ENCODE measurements at regions not wholly inside any gene's neighbourhood (a gene's known extent, or its start where the extent isn't known, plus 50 kb on each side); places are given as distances from the start of the nearest gene placed in this dataset.

DNA sequence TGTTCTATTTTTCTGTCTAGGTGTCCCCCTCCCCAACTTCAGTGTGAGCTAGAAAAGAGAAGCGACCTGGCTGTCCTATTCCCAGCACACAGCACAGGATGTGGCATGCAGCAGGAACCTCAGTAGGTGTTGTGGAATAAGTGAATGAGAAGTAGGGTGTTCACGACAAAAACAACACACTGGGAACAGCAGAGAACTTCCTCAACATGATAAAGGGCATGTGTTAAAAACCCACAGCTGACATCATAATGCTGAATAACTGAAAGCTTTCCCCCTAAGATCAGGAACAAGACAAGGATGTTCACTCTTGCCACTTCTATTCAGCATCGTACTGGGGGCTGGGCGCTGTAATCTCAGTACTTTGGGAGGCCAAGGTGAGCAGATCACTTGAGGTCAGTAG is 155.6 kb upstream of the ZNF618 start:
- intact Hi-C loops (cut with micrococcal nuclease; ENCODE audit: unreplicated experiment), result no loop called here
- DNase-seq (ENCODE audit: low spot score), result no peak
- no peaks in the 10 kb centered on the region for H3K4me1 ChIP-seq (ENCODE audit: insufficient read depth, low read length, poor library complexity, severe bottlenecking)
- H2AFZ ChIP-seq (ENCODE audit: low read length), result no peak overlapping the region
- H3K27ac ChIP-seq (ENCODE audit: low read depth, low read length, poor library complexity, severe bottlenecking), result no peak overlapping the region
- no peaks in the 10 kb centered on the region for H4K20me1 ChIP-seq (ENCODE audit: insufficient read depth, low read length)
- ChIA-PET POLR2A (interaction anchor here (0.6 to 0.7 kb wide), 3 partner anchors 50 to 238 kb away, joined by 3 read pairs; no protein-coding TSS in a partner anchor), CTCF (ENCODE audit: unreplicated experiment) (no interaction called here)
- TF ChIP-seq, protein P1, sequence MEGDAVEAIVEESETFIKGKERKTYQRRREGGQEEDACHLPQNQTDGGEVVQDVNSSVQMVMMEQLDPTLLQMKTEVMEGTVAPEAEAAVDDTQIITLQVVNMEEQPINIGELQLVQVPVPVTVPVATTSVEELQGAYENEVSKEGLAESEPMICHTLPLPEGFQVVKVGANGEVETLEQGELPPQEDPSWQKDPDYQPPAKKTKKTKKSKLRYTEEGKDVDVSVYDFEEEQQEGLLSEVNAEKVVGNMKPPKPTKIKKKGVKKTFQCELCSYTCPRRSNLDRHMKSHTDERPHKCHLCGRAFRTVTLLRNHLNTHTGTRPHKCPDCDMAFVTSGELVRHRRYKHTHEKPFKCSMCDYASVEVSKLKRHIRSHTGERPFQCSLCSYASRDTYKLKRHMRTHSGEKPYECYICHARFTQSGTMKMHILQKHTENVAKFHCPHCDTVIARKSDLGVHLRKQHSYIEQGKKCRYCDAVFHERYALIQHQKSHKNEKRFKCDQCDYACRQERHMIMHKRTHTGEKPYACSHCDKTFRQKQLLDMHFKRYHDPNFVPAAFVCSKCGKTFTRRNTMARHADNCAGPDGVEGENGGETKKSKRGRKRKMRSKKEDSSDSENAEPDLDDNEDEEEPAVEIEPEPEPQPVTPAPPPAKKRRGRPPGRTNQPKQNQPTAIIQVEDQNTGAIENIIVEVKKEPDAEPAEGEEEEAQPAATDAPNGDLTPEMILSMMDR (conservative IDR thresholded peaks at IDR 0.05; ENCODE audit: low read length), result no peak
- TF ChIP-seq EZH2phosphoT487 (IDR thresholded peaks at IDR 0.05; ENCODE audit: borderline replicate concordance, low read depth, low read length), result no peak
- H3K4me3 ChIP-seq (ENCODE audit: low read depth, low read length, poor library complexity, severe bottlenecking), result no peak overlapping the region
- H3K4me2 ChIP-seq (ENCODE audit: low read length), result no peak overlapping the region
- no peaks in the 10 kb centered on the region for H3K9me2 ChIP-seq (ENCODE audit: insufficient read depth, low read length)
- H3K9me3 ChIP-seq (ENCODE audit: low read length), result no peaks in the 10 kb centered on the region
- H3K79me2 ChIP-seq (ENCODE audit: insufficient read depth, low read depth, low read length), result no peaks in the 10 kb centered on the region
- H3K36me3 ChIP-seq (ENCODE audit: insufficient read depth, low read length), result no peaks in the 10 kb centered on the region
- no TSS peak for BruUV-seq (replicated peaks)

DNA sequence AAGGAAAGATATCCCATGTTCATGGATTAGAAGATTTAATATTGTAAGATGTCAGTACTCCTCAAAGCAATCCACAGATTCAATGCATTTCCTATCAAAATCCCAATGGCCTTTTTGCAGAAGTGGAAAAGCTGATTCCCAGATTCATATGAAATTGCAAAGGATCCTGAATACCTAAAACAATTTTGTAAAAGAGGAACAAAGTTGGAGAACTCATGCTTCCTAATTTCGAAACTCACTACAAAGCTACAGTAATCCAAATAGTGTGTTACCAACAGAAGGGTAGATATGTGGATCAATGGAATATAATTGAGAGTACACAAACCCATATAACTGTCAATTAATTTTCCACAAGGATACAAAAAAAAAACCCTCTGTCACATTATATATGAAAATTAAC is 154.3 kb upstream of the ZNF618 start:
- POLR2A ChIA-PET, result interaction anchor here (1.5 kb wide), 1 partner anchor 11 kb away, joined by 4 read pairs; no protein-coding TSS in a partner anchor
- no TSS peak for BruUV-seq (replicated peaks)
- no peaks in the 10 kb centered on the region for H3K36me3 ChIP-seq (ENCODE audit: insufficient read depth, low read length)
- H3K79me2 ChIP-seq (ENCODE audit: insufficient read depth, low read depth, low read length), result no peaks in the 10 kb centered on the region
- H3K27ac ChIP-seq (ENCODE audit: low read depth, low read length, poor library complexity, severe bottlenecking), result no peak overlapping the region
- no peaks in the 10 kb centered on the region for H4K20me1 ChIP-seq (ENCODE audit: insufficient read depth, low read length)
- no peaks in the 10 kb centered on the region for H3K9me2 ChIP-seq (ENCODE audit: insufficient read depth, low read length)
- no peak overlapping the region for H2AFZ ChIP-seq (ENCODE audit: low read length)
- no peak overlapping the region for H3K4me3 ChIP-seq (ENCODE audit: low read depth, low read length, poor library complexity, severe bottlenecking)
- no peaks in the 10 kb centered on the region for H3K4me1 ChIP-seq (ENCODE audit: insufficient read depth, low read length, poor library complexity, severe bottlenecking)
- no peak for DNase-seq (ENCODE audit: low spot score)
- no peak for TF ChIP-seq EZH2phosphoT487 (IDR thresholded peaks at IDR 0.05; ENCODE audit: borderline replicate concordance, low read depth, low read length)
- TF ChIP-seq, protein P1 (conservative IDR thresholded peaks at IDR 0.05; ENCODE audit: low read length), result no peak
- intact Hi-C loops (cut with micrococcal nuclease; ENCODE audit: unreplicated experiment), result no loop called here
- no peaks in the 10 kb centered on the region for H3K9me3 ChIP-seq (ENCODE audit: low read length)
- CTCF ChIA-PET (ENCODE audit: unreplicated experiment), result no interaction called here
- no peak overlapping the region for H3K4me2 ChIP-seq (ENCODE audit: low read length)

DNA sequence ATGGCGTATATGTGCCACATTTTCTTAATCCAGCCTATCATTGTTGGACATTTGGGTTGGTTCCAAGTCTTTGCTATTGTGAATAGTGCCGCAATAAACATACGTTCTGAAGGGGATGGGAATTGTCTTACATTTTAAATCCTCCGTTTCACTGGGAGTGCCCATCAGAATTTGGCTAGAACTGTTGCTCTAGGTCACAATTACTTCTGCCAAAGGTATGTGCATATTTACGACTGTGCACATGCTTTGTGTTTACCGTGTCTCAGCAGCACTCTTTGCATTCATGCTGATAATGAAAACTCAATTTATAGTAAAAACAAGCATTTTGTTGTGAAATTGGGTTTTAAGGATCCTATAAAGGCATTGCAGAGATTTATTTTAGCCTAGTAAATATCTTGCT is 151.9 kb upstream of the ZNF618 start:
- no peak for TF ChIP-seq EZH2phosphoT487 (IDR thresholded peaks at IDR 0.05; ENCODE audit: borderline replicate concordance, low read depth, low read length)
- TF ChIP-seq, protein P1 (conservative IDR thresholded peaks at IDR 0.05; ENCODE audit: low read length), result no peak
- Histone ChIP-seq H2AFZ (ENCODE audit: low read length) (no peak overlapping the region), H4K20me1 (ENCODE audit: insufficient read depth, low read length) (no peaks in the 10 kb centered on the region), H3K4me2 (ENCODE audit: low read length) (no peak overlapping the region), H3K9me3 (ENCODE audit: low read length) (no peaks in the 10 kb centered on the region), H3K79me2 (ENCODE audit: insufficient read depth, low read depth, low read length) (no peaks in the 10 kb centered on the region), H3K27ac (ENCODE audit: low read depth, low read length, poor library complexity, severe bottlenecking) (no peak overlapping the region), H3K4me1 (ENCODE audit: insufficient read depth, low read length, poor library complexity, severe bottlenecking) (no peaks in the 10 kb centered on the region), H3K36me3 (ENCODE audit: insufficient read depth, low read length) (no peaks in the 10 kb centered on the region), H3K9me2 (ENCODE audit: insufficient read depth, low read length) (no peaks in the 10 kb centered on the region), H3K4me3 (ENCODE audit: low read depth, low read length, poor library complexity, severe bottlenecking) (no peak overlapping the region)
- POLR2A ChIA-PET, result no interaction called here
- intact Hi-C loops (cut with micrococcal nuclease; ENCODE audit: unreplicated experiment), result no loop called here
- no TSS peak for BruUV-seq (replicated peaks)
- DNase-seq (ENCODE audit: low spot score), result no peak
- CTCF ChIA-PET (ENCODE audit: unreplicated experiment), result no interaction called here
